ENCODE measurements at regions not wholly inside any gene's neighbourhood (a gene's known extent, or its start where the extent isn't known, plus 50 kb on each side); places are given as distances from the start of the nearest gene placed in this dataset.

DNA sequence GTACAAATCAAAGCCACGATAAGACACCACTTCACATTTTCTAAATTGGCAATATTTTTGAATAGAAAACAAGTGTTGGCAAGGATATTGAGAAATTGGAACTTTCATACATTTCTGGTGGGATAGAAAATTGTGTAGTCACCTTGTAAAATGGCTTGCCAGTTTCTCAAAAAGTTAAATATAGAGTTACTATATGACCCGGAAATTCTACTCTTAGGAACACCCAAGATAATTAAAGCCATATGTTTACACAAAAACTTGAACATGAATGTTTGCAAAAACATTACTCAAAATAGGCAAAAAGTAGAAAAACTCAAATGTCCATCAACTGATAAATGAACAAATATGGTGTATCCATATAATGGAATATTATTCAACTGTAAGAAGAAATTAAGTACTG, 552.5 kb downstream of the TBC1D4 start:
- intact Hi-C loops (cut with DNase I), result no loop called here

DNA sequence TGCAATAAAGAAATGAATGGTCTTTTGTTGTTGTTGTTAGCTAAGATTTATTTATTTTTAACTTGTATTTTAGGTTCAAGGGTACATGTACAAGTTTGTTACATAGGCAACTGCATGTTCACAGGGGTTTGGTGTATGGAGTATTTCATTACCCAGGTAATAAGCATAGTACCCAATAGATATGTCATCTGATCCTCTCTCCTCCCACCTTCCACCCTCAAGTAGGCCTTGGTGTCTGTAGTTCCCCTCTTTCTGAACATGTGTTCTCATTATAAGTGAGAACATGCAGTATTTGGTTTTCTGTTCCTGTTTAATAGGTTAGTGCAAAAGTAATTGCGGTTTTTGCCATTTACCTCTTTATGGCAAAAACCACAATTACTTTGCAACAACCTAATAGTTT, 554.1 kb downstream of the TBC1D4 start:
- TF ChIP-seq POLR2AphosphoS5 (IDR thresholded peaks at IDR 0.05) (no peak), POLR2A (IDR thresholded peaks at IDR 0.05) (no peak)
- TF ChIP-seq, protein P1, sequence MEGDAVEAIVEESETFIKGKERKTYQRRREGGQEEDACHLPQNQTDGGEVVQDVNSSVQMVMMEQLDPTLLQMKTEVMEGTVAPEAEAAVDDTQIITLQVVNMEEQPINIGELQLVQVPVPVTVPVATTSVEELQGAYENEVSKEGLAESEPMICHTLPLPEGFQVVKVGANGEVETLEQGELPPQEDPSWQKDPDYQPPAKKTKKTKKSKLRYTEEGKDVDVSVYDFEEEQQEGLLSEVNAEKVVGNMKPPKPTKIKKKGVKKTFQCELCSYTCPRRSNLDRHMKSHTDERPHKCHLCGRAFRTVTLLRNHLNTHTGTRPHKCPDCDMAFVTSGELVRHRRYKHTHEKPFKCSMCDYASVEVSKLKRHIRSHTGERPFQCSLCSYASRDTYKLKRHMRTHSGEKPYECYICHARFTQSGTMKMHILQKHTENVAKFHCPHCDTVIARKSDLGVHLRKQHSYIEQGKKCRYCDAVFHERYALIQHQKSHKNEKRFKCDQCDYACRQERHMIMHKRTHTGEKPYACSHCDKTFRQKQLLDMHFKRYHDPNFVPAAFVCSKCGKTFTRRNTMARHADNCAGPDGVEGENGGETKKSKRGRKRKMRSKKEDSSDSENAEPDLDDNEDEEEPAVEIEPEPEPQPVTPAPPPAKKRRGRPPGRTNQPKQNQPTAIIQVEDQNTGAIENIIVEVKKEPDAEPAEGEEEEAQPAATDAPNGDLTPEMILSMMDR (IDR thresholded peaks at IDR 0.05), result no peak
- Histone ChIP-seq H3K4me1 (replicated peaks) (no peaks in the 10 kb centered on the region), H3K4me3 (no peak overlapping the region), H3K36me3 (no peaks in the 10 kb centered on the region), H3K27me3 (replicated peaks; ENCODE audit: insufficient read depth) (no peaks in the 10 kb centered on the region), H3K9me3 (no peaks in the 10 kb centered on the region), H3K27ac (no peak overlapping the region)
- intact Hi-C loops (cut with DNase I), result no loop called here
- WGBS, result 41% methylated on average over 1 of the region's 1 CpG
- no peak for DNase-seq (ENCODE audit: low spot score)

More for the DNA sequence above, 552.5 kb downstream of the TBC1D4 start:
- Histone ChIP-seq H3K27ac (no peak overlapping the region), H3K9me3 (no peaks in the 10 kb centered on the region), H3K36me3 (no peaks in the 10 kb centered on the region), H3K4me3 (no peak overlapping the region), H3K4me1 (replicated peaks) (no peaks in the 10 kb centered on the region), H3K27me3 (replicated peaks; ENCODE audit: insufficient read depth) (no peaks in the 10 kb centered on the region)
- DNase-seq (ENCODE audit: low spot score), result no peak
- TF ChIP-seq POLR2AphosphoS5 (IDR thresholded peaks at IDR 0.05) (no peak), POLR2A (IDR thresholded peaks at IDR 0.05) (no peak)
- TF ChIP-seq, protein P1 (IDR thresholded peaks at IDR 0.05), result no peak
- 55% methylated on average over 2 of the region's 2 CpGs for WGBS

DNA sequence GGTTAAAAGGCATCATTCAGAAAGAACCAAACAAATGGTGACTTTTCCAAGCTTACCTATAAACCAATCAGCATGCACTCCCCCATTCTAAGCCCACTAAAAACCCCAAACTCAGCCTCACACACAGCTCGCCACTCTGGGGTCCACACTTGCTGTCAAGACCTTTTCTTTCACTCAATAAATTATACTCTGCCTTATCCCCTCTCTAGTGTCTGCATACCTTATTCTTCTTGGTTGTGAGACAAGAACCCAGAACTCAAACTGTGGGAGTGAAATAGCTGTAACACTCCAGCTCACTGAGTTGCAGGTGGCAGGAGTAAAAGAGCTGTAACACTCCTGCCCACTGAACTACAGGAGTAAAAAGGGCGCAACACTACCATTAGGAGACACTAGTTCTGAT, 559.0 kb downstream of the TBC1D4 start:
- TF ChIP-seq POLR2AphosphoS5 (IDR thresholded peaks at IDR 0.05) (no peak), POLR2A (IDR thresholded peaks at IDR 0.05) (no peak)
- TF ChIP-seq, protein P1 (IDR thresholded peaks at IDR 0.05), result no peak
- 91% methylated on average over 2 of the region's 2 CpGs for WGBS
- no peak for DNase-seq (ENCODE audit: low spot score)
- Histone ChIP-seq H3K9me3 (no peaks in the 10 kb centered on the region), H3K4me3 (no peak overlapping the region), H3K27me3 (replicated peaks; ENCODE audit: insufficient read depth) (no peaks in the 10 kb centered on the region), H3K27ac (no peak overlapping the region), H3K4me1 (replicated peaks) (no peaks in the 10 kb centered on the region), H3K36me3 (no peaks in the 10 kb centered on the region)
- intact Hi-C loops (cut with DNase I), result no loop called here

DNA sequence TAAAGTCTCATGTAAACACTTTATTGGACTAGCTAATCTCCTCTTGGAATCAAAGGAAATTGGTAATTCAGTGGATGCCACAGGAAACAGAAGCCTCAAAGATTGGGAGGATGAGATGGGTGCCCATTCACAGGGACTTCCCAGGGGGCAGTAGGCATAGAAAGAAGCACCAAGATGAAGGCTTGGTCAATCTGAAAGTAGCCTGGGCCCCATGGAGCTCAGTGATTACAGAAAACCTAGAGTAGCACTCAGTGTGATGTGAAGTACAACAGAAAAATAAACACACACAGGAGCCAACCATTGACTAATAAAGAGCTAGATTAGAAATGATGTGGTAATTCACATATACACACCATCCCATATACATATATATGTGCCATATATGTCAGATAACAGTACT, 560.6 kb downstream of the TBC1D4 start:
- no peak for DNase-seq (ENCODE audit: low spot score)
- H3K27me3 ChIP-seq (replicated peaks; ENCODE audit: insufficient read depth), result no peaks in the 10 kb centered on the region
- TF ChIP-seq POLR2AphosphoS5 (IDR thresholded peaks at IDR 0.05) (no peak), POLR2A (IDR thresholded peaks at IDR 0.05) (no peak)
- TF ChIP-seq, protein P1 (IDR thresholded peaks at IDR 0.05), result no peak
- no peak overlapping the region for H3K27ac ChIP-seq
- no peaks in the 10 kb centered on the region for H3K36me3 ChIP-seq
- no peaks in the 10 kb centered on the region for H3K9me3 ChIP-seq
- H3K4me1 ChIP-seq (replicated peaks), result no peaks in the 10 kb centered on the region
- intact Hi-C loops (cut with DNase I), result no loop called here
- no peak overlapping the region for H3K4me3 ChIP-seq

DNA sequence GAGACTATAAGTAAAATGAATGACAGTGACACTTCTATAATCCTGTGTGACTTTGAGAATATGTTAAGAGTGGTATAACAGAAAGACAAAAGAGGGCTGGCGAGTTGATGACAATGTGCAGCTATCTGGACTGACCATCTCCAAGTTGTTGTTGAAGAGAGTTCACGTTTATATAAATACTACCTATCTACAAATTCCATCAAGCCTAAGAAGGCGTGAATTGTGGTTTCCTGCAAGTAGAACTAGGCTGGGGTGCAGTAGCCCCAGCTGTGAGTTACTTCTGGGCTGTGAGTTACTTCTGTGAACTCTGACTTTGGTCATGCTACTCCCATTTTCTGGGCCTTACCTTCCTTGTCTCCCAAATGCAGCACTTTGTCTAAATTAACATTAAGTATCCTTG, 561.0 kb downstream of the TBC1D4 start:
- intact Hi-C loops (cut with DNase I), result no loop called here
- TF ChIP-seq POLR2AphosphoS5 (IDR thresholded peaks at IDR 0.05), result no peak
- no peak for TF ChIP-seq POLR2A (IDR thresholded peaks at IDR 0.05)
- TF ChIP-seq, protein P1 (IDR thresholded peaks at IDR 0.05), result no peak
- WGBS, result 65% methylated on average over 3 of the region's 3 CpGs
- Histone ChIP-seq H3K27me3 (replicated peaks; ENCODE audit: insufficient read depth) (no peaks in the 10 kb centered on the region), H3K4me3 (no peak overlapping the region), H3K27ac (no peak overlapping the region), H3K36me3 (no peaks in the 10 kb centered on the region), H3K4me1 (replicated peaks) (no peaks in the 10 kb centered on the region), H3K9me3 (no peaks in the 10 kb centered on the region)
- DNase-seq (ENCODE audit: low spot score), result no peak
